GM20000 (cell line): ENCODE measurements at regions not wholly inside any gene's neighbourhood (a gene's known extent, or its start where the extent isn't known, plus 50 kb on each side); places are given as distances from the start of the nearest gene placed in this dataset.
A peak's percentile ranks its signal among the peaks of the same experiment; 100 is the strongest.

Source experiments
- DNase-seq: peaks from one replicate; pipeline ENCODE4 v3.0.0; 2012; ENCODE audit warnings: low spot score
- TF ChIP-seq, protein P1 (sequence below): IDR thresholded peaks from 2 replicates; pipeline ENCODE4 v1.5.1; 2012; ENCODE audit warnings: mild to moderate bottlenecking, control low read depth; ENCODE audit errors: extremely low read depth, missing control alignments

DNA sequence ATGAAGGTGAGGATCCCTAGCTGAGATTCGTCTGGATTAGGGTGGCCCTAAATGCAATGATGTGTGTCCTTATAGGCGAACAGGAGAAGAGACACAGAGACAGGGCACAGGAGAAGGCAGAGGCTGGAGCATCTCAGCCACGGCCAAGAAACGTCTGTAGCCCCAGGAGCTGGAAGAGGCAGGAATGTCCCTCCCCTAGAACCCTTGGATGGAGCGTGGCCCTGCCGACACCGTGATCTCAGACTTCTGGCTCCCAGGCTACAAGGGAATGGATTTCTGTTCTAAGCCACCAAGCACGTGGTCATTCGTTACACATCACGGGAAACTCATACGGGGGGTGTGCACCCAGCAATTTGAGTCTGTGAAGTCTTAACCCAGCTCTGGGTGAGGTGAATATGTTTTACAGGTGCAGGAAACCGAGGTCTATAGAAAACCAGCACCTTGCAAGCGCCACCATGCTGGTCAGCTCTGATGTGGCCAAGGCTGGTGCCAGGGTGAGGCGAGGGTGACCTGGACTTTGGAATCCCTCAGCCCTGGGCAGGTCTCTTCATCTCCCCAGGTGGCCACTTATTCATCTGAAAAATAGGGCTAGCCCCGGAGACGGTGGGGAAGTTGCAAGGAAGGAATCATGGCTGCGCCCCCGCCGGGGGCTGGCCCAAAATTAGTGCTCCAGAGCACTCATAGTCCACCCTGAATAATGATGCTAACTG, 89.5 kb upstream of the FGF3 start:
- TF ChIP-seq, protein P1, sequence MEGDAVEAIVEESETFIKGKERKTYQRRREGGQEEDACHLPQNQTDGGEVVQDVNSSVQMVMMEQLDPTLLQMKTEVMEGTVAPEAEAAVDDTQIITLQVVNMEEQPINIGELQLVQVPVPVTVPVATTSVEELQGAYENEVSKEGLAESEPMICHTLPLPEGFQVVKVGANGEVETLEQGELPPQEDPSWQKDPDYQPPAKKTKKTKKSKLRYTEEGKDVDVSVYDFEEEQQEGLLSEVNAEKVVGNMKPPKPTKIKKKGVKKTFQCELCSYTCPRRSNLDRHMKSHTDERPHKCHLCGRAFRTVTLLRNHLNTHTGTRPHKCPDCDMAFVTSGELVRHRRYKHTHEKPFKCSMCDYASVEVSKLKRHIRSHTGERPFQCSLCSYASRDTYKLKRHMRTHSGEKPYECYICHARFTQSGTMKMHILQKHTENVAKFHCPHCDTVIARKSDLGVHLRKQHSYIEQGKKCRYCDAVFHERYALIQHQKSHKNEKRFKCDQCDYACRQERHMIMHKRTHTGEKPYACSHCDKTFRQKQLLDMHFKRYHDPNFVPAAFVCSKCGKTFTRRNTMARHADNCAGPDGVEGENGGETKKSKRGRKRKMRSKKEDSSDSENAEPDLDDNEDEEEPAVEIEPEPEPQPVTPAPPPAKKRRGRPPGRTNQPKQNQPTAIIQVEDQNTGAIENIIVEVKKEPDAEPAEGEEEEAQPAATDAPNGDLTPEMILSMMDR: no peak
- no peak for DNase-seq

DNA sequence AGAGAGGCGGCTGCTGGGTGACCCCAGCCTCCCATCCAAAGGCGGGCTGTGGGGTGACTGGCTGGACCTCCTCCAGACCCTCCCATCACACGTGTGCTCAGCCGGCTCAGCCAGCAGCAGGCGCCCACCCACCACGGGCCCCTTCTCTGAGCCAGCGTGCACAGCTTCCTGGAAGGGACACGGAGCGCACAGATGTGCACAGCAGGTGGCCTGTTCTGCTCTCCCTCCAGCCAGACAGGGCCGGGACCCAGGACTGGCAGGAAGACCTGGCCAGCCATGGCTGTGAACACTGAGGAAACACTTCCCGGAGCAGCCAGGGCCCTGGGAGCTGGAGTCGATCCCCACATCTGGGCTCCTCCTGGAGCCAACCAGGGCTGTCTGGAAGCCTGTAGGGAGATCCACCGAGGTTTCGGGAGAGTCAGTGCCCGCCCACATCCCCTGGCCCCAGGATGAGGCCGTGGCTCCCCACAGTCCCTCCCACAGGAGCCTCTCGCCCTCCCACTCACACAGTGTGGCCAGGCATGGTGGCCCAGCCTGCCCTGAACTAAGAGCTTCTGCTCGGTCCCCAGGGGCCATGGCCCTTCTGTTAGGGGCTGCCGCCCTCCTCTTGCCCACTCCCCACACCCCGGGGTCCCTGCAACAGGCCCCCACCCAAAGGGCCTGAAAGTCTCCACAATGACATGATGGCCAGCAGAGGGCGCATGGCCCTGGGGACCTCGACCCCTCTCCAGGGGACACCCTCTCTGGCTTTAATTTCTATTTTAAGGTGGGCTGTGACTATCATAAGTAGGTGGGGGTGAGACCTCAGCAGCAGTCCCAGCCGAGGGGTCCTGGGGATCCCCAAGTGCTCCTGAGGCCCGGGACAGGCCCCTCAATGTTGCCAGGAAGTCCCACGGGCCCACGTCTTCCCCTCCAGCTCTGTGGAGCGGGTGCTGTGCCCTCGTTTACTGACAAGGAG, 90.6 kb upstream of the FGF3 start:
- no peak for DNase-seq

DNA sequence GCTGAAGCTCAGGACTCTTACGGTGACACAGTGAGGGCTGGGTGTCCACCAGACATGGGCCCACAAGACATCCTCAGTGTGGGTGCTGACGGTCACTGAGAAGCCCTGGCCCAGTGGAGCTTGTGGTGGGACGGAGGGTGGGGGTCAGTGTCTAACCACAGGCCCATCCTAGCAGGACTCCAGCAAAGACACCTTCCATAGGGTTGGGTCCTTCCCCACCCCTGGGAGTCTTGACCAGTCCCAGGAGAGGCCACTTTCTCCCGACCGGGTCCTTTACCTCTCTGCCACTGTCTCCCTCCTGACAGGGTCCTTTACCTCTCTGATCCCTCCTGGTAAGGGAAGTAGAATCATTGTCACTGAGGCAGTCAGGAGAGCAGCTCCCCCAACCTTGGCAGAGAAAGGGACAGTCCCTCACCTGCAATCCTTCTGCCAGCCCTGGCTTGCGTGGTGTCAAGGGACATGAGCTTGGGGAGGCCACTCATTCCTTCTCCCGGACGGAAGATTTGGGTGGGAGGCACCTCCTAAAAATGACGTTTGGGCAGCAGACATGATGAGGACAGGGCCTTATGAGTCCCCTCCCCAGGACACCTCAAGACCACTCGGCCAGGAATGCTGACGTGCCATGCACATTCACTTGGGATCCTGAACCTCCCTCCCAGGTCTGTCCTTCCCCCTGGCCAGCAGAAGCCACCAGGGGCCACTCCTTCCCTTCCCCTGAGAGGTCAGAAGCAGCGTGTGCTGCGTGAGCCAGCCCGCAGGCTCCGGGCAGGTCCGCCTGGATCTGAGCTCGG, 91.5 kb upstream of the FGF3 start:
- TF ChIP-seq, protein P1: no peak
- no peak for DNase-seq

More for the DNA sequence above, 90.6 kb upstream of the FGF3 start:
- TF ChIP-seq, protein P1: peak; percentile 50

DNA sequence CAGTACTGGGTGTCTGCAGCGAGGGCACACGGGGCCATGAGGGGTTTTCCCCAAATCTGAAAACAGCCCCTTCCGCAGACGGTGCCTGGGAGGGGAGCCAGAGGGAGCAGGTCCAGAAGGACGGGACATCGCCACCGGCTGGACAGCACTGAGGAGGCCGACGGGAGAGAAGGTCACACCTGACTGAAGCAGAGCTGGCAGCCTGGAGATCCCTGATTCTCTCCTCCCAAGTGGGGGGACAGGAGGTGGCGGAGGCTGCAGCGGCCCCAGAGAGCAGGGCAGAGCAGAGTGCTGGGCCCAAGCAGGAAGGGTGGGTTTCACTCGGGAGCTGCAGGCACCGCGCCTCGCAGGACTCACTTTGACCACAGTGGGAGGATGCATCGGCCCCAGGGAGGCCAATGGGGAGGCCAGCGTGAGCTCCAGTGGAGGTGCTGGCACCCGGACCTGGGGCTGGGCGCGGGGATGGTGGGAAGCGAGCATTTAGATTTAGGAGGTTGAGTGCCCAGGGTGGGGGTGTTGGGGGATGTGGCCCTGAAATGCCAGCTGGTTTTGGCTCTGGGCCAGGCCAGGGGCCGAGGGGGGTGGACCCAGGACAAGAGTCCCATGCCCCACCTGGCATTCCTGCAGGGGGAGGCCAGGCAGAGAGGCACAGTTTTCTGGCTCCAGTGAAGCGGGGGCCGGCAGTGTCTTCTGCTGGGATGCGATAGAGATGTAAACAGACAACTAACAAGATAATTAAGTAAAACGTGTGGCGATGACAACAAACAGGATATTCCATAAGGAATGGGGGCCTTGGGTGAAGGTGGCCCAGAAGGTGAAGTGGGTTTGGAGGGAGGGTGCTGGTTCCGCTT, 92.3 kb upstream of the FGF3 start:
- DNase-seq: no peak
- TF ChIP-seq, protein P1: no peak

DNA sequence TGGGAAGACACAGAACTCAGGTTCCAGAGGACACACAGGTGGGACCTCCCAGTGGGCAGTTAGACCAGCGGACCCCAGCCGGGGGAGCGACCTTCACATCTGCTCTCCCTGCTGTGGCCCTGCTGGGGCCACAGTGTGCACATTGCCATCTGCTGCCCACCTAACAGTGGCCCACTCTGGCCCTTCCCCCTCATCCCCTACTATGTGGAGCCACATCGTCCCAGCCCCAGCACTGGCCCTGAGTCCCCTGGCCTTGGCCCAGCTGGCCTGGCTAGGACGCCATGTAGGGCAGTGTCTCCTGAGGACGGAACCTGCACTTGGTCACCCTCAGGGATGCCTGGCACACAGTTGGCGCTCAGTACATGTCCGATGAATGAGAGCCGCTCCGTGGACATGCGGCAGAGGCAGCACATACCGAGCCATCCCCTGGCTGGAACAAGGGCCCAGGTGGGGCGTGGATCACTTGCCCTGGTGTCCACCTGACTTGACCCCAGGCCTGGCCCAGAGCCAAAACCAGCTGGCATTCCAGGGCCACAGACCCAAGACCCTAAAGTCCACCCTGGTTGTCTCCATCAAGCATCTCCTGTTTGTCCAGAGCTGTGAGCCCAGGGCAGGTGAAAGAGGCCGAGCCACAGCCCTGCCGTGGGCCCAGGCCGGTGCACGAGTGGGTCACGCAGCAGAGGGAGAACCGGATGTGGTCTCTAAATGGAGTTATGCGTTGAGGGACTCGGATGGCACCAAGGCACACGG, 93.1 kb upstream of the FGF3 start:
- TF ChIP-seq, protein P1: no peak
- DNase-seq: no peak

DNA sequence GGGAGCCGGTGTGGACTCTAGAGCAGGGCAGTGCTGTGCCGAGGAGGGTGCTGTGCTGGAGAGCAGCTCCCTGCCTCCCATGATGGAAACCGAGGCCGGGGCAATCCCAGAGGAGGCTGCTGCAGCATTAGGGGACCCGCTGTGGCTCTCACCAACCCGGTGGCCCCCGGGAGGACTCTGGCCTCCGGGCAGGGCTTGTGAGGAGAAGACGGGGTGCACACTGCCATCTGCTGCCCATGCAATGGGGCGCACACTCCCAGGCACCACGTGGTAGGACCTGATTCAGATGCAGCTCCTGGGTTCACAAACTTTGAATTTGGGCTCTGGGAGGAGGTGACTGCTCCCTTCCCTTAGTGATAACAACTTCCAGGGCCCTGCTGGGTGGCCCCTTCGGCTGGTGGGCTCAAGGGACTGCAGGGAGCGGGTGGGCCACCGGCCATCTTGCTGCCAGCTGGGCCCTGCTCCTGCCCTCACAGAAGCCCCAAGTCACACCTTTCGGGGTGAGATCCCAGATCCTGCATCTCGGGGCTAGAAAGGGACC, 93.8 kb upstream of the FGF3 start:
- TF ChIP-seq, protein P1: no peak
- DNase-seq: no peak
